LoVo (cell line): ENCODE measurements at regions not wholly inside any gene's neighbourhood (a gene's known extent, or its start where the extent isn't known, plus 50 kb on each side); places are given as distances from the start of the nearest gene placed in this dataset.

ENCODE experiments used
- DNase-seq: peaks from one replicate; pipeline ENCODE4 v3.0.0-alpha.2; 2016; ENCODE audit warnings: low spot score

DNA sequence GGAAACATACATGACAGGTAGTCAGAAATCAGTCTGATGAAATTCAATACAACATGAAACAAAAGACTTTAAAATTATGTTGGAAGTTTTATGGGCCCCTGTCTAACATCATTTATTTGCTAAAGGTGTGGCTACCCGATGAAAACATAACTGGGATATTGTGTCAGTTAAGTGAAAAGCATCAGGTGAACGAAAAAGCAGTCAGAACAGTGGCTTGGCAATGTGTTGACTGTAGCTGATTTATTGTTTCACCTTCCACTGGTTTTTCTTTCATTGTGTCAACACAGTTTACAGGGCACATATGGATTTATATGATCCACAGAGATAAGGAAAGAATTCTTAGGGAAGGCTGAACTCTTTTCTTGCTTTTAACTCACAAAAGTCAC, 429.6 kb upstream of the ZNF608 start:
- peak; percentile 77 for DNase-seq

DNA sequence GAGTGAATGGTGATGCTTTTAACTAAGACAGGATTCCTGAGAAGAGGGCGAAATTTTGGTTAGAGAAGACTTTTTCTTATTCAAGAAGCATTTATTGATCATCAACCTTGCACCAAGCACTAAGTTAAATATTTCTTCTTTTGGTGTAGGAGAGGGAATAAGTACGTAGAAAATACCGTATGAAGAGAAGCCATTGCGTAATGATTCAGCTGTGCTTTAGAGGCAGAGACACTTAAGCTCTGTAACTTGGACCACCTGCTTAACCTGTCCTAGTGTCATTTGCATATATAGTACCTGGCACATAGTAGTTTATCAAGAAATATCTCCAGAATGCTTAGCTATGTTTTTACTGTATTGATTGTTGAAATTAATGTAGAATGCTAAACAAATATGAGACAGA, 430.9 kb upstream of the ZNF608 start:
- DNase-seq = no peak

DNA sequence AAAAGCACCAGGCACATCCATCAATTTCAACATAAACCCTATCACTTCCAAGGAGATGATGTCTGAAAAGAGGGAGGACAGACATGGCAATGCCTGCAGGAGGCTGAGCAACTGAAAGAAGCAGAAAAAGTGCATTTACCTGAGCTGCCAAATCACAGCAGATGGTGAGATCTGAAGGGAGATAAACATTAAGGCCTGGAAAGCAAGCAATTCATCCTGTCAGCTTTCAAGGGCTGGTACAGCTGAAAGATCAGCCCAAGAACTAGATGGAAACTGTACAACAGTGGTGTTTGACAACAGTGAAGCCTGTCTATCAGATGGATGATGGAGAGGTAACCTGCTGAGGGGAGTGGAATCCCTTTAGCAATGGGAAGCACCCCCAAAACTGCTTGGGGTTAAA, 433.2 kb upstream of the ZNF608 start:
- no peak for DNase-seq

DNA sequence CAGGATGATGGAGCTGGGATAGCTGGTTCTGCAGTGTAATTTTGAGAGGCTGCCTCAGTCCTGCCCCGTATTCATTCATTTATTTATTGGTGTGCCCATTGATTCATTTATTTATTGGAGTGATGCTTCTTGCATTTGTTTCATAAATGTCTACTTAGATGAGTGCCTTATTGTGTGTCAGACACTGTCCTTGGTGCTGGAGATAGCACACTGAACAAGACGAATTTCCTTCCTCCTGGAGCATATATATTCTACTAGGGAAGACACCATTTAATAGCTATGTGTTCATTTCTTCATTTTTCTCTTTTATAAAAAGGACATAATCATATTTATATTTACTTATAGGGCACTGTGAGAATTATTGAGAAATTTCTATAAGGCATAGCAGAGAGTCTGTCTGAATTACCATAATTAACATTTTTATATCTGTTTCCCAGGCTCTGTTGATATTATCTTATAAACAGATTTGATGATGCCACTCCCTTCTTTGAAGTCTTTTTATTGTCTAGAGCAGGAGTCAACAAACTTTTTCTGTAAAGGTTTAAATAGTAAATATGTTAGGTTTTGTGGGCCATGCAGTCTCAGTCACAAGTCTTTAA, 433.9 kb upstream of the ZNF608 start:
- no peak for DNase-seq

DNA sequence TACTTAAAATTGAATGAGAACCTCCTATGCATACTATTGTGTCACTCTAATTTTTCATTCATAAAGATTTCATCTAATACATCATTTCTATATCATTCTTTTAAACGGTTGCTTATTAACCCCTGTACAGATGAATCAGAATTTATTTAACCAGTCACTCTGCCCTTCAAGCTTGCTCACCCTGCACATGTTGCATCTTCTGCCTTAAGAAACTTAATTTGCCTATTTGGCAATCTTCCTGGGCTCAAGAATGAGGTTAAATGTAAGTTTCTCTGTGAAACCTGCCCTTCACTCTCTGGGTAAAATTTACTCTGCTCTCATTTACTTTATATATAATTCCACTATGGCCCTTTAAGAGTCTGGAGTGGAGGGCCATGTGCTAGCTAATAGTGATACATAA, 434.7 kb upstream of the ZNF608 start:
- no peak for DNase-seq

DNA sequence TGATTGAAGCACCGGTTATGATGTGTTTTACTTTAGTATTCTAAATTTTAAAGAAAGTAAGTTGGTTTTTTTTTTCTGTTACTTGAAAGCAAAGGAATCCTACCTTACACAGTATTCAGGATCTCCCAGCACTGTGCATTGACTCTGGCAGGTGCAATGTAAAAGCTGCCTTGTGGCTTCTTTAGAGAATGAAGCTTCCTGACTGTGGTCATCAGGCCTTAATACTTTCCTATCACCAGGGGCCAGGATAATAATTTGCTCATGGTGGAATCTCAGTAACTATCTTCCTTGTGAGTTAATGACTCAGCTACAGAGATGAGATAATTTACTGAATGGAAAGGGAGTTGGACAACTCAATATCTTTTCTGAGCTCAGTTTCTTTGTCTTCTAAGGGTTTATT, 435.5 kb upstream of the ZNF608 start:
- DNase-seq = no peak

DNA sequence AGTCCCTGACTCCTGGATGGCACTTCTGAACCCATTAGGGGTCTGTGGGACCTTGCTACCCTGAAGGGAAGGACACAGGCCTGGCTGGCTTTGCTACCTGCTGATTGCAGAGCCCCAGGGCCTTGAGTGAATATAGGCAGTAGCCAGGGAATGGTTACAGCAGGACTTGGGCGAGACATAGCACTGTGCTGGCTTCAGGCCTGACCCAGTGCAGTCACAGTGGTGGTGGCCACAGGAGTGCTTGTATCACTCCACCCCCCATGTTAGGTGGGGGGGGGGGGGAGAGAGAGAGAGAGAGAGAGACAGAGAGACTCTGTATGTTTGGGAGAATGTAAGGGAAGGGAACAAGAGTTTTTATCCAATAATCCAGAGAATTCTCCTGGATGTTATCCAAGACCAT, 439.3 kb upstream of the ZNF608 start:
- no peak for DNase-seq

DNA sequence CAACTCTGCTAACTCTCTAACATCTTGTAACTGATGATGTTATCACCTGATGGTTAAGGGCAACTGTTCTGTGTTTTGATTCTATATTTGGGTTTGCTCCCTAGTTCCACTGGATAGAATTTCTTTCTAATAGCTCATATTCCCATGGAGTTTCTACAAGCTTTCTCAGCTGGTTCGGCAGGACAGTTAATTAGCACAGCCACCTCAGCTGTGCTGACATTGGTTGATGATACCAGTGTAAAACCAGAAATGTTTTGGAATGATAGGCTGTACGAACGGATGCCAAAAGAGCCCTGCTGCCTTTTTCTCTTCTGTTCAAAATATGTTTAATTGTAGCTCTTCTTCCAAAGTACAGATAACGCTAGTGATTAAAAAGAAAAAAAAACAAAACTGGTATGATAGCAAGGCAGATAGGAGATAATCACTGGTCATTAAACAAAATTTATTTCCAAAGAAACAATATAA, 440.5 kb upstream of the ZNF608 start:
- DNase-seq = no peak

DNA sequence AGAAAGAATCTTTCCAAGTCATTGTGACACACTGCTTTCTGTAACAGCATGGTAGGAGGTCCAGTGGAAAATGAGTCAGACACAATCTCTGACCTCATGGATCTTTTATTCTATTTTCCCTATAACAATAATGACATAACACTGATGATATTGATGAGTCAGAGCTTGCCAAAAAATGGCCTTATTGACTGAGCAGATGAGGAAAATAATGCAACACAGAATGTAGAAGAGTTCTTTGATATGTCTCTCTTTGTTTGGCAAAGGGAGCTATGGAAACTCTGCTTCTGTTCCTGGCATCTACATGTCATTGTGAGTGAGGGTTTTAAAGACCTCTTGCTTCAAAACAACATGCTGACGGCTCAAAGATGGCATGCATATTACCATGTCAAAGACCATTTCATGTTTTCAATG, 443.1 kb upstream of the ZNF608 start:
- DNase-seq = no peak

DNA sequence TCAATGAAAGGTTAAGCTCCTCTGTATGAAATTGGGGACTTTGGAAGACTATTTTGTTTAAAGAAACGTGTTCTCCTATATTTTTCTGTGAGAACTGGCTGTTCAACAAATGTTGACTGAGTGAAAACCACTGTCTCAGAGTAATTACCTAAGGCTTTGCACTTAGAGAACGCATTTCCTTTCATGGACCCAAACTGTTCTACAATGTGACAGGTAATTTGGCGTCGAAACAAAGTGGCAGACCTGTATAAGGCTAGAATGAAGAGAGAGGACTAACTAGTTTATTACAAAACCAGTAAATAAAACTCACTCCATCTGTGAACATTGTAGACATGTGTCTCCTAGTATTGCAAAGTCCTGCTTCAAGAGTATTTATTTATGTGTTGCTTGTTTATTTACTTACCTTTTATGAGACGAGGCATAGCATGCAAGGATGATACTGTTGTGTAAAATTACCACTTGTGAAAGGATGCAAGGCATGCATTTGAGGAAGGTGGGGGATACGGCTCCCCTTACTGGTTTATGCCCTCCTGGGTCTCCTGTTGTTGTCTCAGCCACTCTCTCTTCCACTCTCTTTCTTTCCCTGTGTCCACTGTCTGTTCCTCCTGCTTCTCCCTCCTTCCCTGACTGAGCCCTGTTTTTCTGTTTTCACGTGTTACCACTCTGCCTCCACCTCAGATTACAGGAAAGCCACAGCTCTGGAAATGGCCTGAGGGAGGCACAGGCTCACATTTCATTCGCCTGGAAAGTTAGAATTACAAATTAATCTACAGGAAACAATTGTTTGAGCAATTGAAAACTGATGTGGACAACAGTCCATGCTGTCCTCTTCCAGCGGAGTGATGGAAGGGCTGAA, 444.0 kb upstream of the ZNF608 start:
- no peak for DNase-seq

DNA sequence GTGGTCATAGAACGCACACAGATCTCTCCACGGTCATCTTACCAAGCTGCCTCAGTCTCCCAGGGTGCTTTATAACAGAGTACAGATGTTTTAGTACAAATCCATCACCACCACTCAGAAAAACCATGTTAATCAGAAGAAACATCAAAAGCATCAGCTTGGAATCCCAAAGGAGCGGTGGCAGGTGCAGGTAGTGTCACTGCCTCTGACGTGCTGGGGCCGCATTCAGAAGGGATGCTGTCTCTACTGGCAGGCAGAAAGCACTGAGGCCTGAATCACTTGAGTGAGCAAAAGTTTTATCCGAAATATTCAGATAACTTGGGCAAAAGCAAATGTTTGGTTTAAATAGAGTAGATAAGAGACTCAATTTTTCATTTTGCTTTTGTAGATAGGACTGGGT, 448.4 kb upstream of the ZNF608 start:
- DNase-seq = no peak

DNA sequence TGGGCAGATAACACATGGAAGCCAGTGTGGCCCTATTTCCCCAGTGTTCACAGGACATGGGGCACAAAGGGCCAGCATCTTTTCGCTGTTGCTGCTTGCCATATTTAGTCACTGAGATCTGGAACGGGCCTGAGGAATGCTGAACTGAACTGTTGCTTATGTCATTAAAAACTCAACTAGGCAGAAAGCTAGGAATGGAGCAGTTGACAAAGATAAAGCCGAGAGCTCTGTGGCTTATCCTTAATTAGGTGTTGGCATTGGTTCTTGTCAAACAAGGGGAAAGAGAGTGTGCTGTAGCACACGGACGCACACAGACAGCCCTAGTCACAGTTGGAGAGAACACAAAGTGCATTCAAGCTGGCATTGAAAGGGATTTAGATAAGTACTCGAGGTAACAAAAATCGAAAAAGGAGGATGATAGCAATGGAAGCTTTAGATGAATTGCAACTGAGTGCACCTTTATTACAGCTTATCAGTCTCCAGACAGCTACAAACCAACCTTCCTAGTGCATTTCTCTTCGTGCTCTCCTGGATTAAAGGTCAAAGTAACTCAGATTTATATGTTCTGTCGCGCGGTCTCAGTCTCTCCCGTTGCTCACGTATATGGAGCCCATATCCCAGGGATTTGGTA, 450.2 kb upstream of the ZNF608 start:
- no peak for DNase-seq

DNA sequence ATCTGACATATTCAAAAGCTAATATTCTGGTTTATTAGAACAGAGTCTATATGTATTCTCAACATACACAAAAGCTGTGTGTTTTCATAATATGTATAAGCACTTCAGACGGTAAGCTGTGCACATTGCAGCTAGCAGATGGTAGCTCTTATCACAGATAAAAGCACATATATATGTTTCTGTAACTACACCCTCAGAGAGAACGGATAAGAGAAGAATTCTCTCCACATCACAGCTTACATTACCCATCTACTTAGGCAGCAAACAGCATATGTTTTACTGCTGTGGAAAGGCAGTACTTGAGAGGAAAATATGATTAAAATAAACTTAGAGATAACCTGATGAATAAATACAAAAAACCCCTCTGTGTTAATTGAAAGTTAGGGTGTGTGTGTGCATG, 450.9 kb upstream of the ZNF608 start:
- DNase-seq = no peak

DNA sequence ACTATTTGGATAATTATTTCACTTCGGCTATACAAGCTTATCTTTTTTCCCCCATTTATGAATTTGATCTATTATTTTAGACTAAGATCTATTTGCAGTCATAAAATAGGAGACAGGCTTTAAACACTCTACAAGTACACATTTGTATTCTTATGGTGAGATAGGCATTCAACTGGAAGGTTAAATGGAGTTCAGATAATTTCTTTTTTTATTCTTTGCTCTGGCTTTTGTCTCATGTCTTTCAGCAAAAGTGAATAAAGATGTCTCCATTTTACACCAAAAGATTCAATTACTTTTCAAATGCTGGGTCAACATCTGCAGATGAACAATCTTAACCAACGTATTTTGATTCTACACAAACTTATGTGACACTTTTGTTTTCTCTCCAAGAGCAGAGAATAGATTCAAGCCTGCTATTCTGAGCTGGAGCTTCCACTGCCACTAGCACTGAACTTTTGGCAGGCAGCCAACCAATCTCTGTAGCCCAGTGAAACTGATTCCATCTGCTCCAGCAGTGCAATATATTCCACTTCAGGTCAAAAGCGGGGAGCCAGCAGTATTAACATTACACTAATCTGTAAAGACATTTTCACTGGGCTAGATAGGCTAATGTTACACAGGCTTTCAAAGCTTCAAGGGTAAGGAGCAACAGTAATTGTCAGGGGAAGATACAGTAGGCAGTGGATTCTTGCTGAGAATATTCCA, 452.0 kb upstream of the ZNF608 start:
- DNase-seq = peak; percentile 9

DNA sequence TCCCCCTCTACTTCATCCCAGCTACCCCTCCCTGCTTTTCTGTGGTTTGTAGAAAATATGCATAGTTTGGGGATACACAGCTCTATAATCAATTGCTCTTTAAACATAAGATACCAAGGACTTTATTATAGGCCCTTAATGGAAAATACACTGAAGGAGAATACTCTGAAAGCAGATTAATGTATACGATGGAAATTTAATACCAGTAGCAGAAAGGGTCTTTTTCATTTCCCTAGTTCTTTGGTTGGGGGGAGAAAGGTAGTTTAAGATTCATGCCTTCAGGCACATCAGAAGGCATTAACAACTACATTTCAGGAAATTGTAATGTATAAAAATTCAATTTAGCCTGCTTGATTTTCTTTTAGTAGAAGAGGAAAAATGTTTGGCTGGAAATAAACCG, 452.9 kb upstream of the ZNF608 start:
- DNase-seq = no peak

DNA sequence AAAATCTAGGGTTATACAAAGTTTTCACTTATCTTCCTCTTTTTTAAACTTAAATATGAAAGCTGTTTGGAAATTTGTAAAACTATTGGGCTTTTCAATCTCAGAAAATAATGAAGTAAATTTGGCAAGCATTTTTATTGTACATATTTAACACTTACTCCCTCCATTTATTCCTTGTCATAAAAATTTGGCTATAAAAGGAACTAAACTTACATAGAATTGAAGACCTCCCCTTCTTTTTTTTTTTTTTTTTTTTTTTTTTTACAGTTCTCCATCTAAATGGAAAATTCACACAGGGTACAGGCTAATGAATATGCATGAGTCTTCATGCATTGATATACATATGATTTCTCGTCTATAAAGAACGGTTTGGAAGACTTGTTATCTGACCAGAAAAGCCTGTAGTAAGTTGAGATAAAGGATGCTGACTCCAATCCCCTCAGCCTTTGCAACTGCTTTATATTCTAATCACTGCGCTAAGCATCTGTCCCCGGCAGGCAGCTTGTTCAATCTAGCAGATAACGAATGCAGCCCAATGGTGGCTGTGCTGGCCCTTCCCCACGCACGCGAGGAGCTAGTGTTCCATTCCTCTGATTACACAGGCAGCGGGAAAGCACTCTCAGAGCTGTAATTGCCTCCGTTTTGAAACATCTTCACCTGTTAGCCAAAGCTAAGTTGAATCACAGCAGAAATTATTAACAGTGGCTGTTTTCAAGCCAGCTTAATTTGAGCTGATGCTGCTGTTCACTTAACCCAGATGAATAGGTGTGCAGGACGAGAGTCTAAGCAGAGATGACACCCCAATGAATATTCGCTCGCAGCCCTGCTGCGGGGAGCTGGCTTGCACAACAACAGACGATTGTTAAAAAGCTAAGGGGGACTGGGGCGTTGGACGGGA, 453.8 kb upstream of the ZNF608 start:
- no peak for DNase-seq

DNA sequence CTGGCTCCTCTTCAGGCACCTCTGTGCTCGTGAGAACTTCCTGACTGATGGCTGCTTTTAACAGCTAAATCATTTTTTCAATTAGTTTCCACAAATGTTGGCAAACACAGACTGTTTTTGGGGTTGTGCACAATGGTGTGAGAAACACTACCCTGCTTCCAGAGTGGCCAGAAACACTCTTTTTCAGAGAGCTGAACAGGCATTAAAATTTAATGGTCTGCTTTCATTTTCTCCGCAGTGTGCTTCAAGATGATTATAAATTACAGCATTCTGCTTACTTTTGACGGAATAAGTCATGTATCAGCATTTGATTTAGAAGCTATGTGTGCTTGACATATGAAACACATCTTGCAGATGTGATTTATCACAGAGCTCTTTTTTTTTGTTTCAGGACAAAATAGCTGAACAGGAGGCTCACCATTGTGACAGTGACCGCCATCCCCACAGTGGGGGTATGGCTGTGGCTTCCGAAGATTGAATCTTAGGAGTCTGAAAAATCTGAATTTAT, 454.5 kb upstream of the ZNF608 start:
- no peak for DNase-seq

DNA sequence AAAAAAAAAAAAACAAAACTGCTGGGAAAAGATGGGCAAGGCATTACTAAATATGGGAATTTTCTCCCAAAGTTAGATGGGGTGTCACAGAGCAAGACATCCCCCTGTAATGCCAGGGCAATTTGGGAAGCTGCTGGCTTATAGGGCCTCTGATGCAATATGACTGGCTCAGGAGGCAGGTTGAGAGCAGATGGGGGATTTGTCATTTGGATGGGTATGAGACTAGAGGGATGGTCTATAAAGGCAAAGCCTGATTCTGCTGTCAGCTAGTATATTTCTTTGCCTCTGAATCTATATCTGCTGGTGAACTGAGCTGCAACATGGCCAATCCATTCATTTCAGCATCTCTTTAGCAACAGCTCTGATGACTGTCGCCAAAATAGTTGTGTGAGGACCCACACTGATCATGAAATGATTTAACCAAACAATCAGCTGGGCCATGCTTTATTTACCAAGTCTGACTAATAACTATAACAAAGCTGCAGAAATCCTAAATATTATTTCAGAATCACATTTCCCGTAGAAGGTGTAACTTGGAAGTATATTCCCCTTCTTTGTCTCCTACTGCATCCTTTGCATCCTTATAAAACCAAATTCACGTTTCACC, 455.1 kb upstream of the ZNF608 start:
- no peak for DNase-seq

DNA sequence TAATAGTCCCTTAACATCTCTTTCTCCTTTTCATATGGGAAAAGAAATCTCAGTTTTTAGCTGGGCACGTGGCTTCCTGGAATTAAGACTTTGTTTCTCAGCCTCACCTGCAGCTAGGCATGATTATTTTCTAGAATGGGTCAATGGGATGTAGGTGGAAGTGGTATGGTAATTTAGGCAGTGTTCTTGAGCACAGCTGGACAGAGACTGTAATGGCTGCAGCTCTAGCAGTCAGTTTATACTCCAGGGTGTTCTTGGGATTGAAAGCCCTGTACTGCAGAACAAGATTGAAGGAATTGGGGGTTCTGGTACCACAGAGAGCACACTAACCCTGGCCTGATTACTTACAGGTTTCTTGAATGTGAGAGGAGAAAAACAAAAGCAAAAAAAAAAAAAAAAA, 455.9 kb upstream of the ZNF608 start:
- no peak for DNase-seq

DNA sequence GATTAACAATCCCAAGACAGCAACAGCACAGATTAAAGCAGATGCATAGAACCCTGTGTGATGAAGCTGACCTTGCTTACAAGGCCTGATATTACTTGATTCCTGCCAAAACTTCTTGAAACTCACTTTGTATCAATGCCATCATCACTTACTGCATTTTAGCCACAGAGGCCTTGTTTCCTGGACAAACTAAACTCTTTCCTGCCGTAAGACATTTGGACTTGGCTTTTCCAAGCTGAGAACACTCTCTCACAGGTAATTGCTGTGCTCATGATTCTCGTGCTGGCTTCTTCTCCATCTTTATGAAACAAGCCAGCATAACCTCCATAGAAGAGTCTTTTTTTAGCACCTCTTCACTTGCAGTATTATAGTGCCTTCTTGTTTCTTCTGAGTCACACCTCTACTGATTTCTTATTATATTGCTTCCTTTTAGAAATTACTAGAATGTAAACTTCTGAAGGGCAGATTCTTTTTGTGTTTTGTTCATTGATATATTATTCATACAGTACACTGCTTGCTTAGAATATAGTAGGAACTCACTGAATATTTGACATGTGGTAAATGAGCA, 456.5 kb upstream of the ZNF608 start:
- DNase-seq = no peak

DNA sequence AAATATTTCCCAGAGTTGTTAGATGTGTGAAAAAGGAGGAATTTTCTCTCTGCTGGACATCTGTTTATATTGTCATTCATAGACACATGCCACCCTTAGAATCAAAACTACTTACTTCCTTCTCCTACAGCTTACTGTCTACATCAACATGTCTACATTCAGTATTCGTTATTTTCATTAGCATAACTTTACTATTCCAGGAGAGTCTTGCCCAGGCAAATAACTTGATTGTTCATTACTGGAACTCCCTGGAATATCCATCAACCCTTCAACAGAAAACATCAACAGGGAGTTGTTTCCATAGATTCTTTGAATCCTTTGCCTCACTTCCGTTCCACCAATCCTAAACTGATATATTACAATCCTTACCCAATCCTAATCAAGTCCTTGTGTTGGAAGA, 457.5 kb upstream of the ZNF608 start:
- DNase-seq = no peak
